ENCODE measurements at regions not wholly inside any gene's neighbourhood (a gene's known extent, or its start where the extent isn't known, plus 50 kb on each side); places are given as distances from the start of the nearest gene placed in this dataset.
"Not testable (repeated sequence)": the region's sequence is repeated elsewhere in the genome, so short reads cannot be mapped to it uniquely, and the experiment has no call there.

GRCh38 chr2:12897181-12897580 is 180.4 kb downstream of the TRIB2 start:
- POLR2A ChIA-PET, result no interaction called here

DNA sequence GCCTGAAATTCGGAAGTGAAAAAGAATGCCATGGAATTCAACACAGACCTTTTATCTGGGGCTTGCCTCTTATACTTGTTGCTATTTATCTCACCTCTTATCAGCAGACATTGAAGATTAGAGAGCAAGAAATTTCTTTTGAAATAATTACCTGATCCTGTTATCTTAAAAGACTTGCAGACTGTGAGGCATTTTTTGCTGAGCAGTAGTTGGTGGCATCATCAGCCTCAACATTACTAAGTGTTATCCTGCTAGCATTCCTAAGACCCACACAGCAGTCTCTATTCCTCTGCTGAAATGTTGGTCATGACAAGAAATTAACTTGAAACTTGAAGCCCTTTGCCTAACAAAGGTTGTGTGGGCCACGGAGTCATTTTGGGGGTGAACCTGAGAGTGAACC is 186.5 kb downstream of the TRIB2 start:
- no peak overlapping the region for H3K4me3 Mint-ChIP-seq
- H3K4me1 Mint-ChIP-seq, result no peaks in the 10 kb centered on the region
- peaks cover 3% of the 10 kb centered on the region for H3K27me3 Mint-ChIP-seq
- CTCF ChIA-PET, result interaction anchor here (0.6 kb wide), 1 partner anchor 25 kb away, joined by 3 read pairs; no protein-coding TSS in a partner anchor
- no peak for DNase-seq
- H3K36me3 Mint-ChIP-seq (ENCODE audit: low read depth), result no peaks in the 10 kb centered on the region
- H3K27ac Mint-ChIP-seq, result no peak overlapping the region
- POLR2A ChIA-PET, result no interaction called here
- no peaks in the 10 kb centered on the region for H3K9me3 Mint-ChIP-seq

More at GRCh38 chr2:12897181-12897580, 180.4 kb downstream of the TRIB2 start:
- Mint-ChIP-seq H3K27ac (peak overlapping the region; percentile 33), H3K9me3 (peaks cover 11% of the 10 kb centered on the region), H3K36me3 (ENCODE audit: low read depth) (peaks cover 2% of the 10 kb centered on the region), H3K27me3 (peaks cover 3% of the 10 kb centered on the region), H3K4me1 (peaks cover 17% of the 10 kb centered on the region), H3K4me3 (no peak overlapping the region)
- CTCF ChIA-PET, result no interaction called here
- peak; percentile 21 for DNase-seq

- CTCF ChIA-PET, result interaction anchor here (0.7 to 1.6 kb wide), 3 partner anchors 11 to 1099 kb away, joined by 3 read pairs; no protein-coding TSS in a partner anchor
- DNase-seq, result no peak
- peaks cover 6% of the 10 kb centered on the region for H3K4me1 Mint-ChIP-seq
- H3K4me3 Mint-ChIP-seq, result no peak overlapping the region
- peaks cover 22% of the 10 kb centered on the region for H3K27me3 Mint-ChIP-seq
- POLR2A ChIA-PET, result no interaction called here
- no peak overlapping the region for H3K27ac Mint-ChIP-seq
- no peaks in the 10 kb centered on the region for H3K36me3 Mint-ChIP-seq (ENCODE audit: low read depth)
- no peaks in the 10 kb centered on the region for H3K9me3 Mint-ChIP-seq
These were observed 193.7 kb downstream of the TRIB2 start for GRCh38 chr2:12910431-12910830.

- H3K4me3 Mint-ChIP-seq, result no peak overlapping the region
- H3K27me3 Mint-ChIP-seq, result peaks cover 30% of the 10 kb centered on the region
- H3K27ac Mint-ChIP-seq, result no peak overlapping the region
- no peak for DNase-seq
- H3K9me3 Mint-ChIP-seq, result no peaks in the 10 kb centered on the region
- ChIA-PET POLR2A (no interaction called here), CTCF (no interaction called here)
- no peaks in the 10 kb centered on the region for H3K4me1 Mint-ChIP-seq
- no peaks in the 10 kb centered on the region for H3K36me3 Mint-ChIP-seq (ENCODE audit: low read depth)
These were observed 199.1 kb downstream of the TRIB2 start for GRCh38 chr2:12915787-12916186.

DNA sequence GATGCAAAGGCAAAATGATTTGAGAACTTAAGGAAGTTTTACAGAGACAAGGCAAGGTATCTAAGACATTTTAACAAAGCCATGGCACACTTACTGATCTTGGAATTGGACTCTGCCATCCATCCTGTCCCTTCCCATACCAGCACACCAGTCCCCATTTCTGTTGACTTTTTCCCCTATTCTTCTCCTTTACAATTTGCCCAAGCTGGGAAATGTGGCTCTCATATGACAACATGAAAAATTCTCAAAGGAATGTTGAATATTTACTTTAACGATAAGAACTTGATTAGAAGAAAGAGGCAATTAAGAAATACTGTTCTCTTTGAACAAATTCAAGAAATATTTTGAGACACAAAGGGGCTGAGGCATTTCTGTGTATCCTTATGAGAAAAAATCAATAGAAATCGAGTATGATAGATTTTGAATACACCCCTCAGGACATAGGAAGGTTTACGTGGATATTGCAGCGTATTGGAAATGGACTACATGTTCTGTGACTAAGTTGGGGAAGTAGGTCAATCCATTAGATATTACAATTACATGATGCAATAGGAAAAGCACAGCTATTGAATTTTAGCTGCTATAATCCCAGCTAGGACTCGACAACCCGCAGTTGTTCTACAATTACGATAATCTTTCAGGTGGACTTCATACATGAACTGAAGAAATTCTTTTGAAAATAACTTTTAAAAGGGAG is 201.6 kb downstream of the TRIB2 start:
- H3K9me3 Mint-ChIP-seq, result no peaks in the 10 kb centered on the region
- ChIA-PET CTCF (no interaction called here), POLR2A (no interaction called here)
- no peak for DNase-seq
- no peak overlapping the region for H3K4me3 Mint-ChIP-seq
- H3K27ac Mint-ChIP-seq, result no peak overlapping the region
- H3K4me1 Mint-ChIP-seq, result no peaks in the 10 kb centered on the region
- no peaks in the 10 kb centered on the region for H3K36me3 Mint-ChIP-seq (ENCODE audit: low read depth)
- H3K27me3 Mint-ChIP-seq, result peaks cover 18% of the 10 kb centered on the region

DNA sequence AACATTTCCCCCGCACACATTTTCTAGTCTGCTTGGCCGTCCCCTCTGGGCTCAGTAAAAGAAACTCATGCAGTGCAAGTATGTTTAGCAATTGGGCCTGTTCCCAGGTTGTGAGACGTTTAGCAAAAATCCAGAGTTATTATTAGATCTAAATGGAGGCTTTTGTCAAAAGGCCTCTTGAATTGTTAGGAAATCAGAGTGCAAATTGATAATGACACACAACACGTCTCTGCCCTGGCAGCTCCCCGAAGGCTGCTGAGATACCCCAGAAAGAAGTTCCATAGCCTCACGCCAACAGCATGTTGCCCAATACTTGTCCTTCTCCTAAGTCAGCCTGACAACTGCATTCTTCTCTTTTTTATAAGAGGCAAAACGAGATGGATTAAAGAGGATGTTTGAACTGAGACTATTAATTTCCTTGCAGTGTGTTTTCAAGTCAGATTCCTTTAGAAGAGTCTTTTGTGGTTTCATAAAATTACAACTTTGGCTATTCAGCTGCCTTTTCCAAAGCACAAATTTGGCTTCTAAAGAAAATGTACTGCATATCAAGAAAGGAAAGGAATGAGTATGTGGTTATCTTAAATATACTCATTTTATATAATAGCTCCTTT is 202.2 kb downstream of the TRIB2 start:
- no peaks in the 10 kb centered on the region for H3K4me1 Mint-ChIP-seq
- ChIA-PET CTCF (interaction anchor here (2.0 kb wide), 1 partner anchor 12 kb away, joined by 6 read pairs; no protein-coding TSS in a partner anchor), POLR2A (no interaction called here)
- H3K27ac Mint-ChIP-seq, result no peak overlapping the region
- DNase-seq, result no peak
- H3K36me3 Mint-ChIP-seq (ENCODE audit: low read depth), result no peaks in the 10 kb centered on the region
- no peak overlapping the region for H3K4me3 Mint-ChIP-seq
- peaks cover 18% of the 10 kb centered on the region for H3K27me3 Mint-ChIP-seq
- H3K9me3 Mint-ChIP-seq, result no peaks in the 10 kb centered on the region

DNA sequence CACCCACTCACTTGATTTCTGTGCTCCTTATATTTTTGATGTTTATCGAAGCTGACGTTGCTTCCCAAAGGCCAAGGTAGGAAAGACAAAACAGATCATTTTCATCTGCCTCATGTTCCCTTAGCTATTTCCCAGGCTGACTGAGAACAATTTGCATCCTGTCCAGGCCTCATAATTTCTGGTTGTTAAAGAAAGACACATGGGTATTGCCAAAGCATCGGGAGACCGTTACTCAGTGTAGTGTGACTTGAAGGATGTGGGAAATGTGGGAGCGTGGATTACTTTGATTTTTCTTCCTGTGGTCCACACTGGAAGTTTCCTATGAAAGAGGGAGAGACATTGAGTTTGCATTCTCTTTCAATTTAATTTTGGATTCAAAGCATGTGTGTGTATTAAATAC is 204.6 kb downstream of the TRIB2 start:
- Mint-ChIP-seq H3K4me1 (no peaks in the 10 kb centered on the region), H3K36me3 (ENCODE audit: low read depth) (no peaks in the 10 kb centered on the region), H3K4me3 (no peak overlapping the region), H3K9me3 (no peaks in the 10 kb centered on the region), H3K27me3 (peaks cover 5% of the 10 kb centered on the region), H3K27ac (no peak overlapping the region)
- ChIA-PET POLR2A (no interaction called here), CTCF (interaction anchor here (2.0 kb wide), 1 partner anchor 10 kb away, joined by 6 read pairs; no protein-coding TSS in a partner anchor)
- no peak for DNase-seq

- no peak overlapping the region for H3K27ac Mint-ChIP-seq
- ChIA-PET POLR2A (no interaction called here), CTCF (no interaction called here)
- H3K27me3 Mint-ChIP-seq, result peaks cover 12% of the 10 kb centered on the region
- DNase-seq, result no peak
- no peaks in the 10 kb centered on the region for H3K36me3 Mint-ChIP-seq (ENCODE audit: low read depth)
- H3K9me3 Mint-ChIP-seq, result no peaks in the 10 kb centered on the region
- peaks cover 8% of the 10 kb centered on the region for H3K4me1 Mint-ChIP-seq
- no peak overlapping the region for H3K4me3 Mint-ChIP-seq
These were observed 207.3 kb downstream of the TRIB2 start for GRCh38 chr2:12923907-12924610.

DNA sequence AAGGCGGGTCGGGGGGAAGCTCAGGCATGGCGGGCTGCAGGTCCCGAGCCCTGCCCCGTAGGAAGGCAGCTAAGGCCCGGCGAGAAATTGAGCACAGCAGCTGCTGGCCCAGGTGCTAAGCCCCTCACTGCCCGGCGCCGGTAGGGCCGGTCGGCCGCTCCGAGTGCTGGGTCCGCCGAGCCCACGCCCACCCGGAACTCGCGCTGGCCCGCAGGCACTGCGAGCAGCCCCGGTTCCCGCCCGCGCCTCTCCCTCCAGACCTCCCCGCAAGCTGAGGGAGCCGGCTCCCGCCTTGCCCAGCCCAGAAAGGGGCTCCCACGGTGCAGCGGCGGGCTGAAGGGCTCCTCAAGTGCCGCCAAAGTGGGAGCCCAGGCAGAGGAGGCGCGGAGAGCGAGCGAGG is 209.9 kb downstream of the TRIB2 start:
- H3K36me3 Mint-ChIP-seq (ENCODE audit: low read depth); H3K4me3 Mint-ChIP-seq; DNase-seq; POLR2A ChIA-PET; H3K9me3 Mint-ChIP-seq; H3K27ac Mint-ChIP-seq: not testable (repeated sequence)
- CTCF ChIA-PET, result interaction anchor here (1.0 kb wide), 1 partner anchor 9 kb away, joined by 3 read pairs; no protein-coding TSS in a partner anchor
- Mint-ChIP-seq H3K27me3 (peaks cover 20% of the 10 kb centered on the region), H3K4me1 (peaks cover 11% of the 10 kb centered on the region)

DNA sequence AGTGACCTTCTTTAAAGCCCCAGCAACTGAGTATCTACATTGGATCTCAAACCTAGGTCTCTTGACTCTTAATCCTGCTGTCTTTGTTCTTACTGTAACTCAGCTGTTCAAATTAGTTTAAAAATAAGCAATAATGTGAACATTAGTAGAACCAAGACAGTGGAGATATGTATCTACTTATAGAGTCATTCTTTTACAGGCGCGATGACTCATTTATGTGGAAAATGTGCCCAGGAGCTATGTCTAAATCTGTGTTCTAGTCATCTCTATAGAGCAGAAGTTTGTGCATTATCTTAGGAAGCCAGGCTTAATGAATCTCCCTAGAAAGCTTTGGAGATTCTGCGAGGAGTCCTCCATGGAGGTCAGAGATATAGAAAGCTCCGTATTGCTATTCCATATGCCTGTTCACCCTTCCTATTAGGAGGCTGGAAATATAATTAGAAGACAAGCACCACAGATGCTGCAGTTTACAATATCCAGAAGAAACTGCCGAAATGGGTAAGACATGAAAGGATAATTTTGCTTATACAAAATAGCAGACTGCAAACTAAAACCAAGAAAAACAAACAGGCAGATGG is 211.6 kb downstream of the TRIB2 start:
- POLR2A ChIA-PET, result no interaction called here

DNA sequence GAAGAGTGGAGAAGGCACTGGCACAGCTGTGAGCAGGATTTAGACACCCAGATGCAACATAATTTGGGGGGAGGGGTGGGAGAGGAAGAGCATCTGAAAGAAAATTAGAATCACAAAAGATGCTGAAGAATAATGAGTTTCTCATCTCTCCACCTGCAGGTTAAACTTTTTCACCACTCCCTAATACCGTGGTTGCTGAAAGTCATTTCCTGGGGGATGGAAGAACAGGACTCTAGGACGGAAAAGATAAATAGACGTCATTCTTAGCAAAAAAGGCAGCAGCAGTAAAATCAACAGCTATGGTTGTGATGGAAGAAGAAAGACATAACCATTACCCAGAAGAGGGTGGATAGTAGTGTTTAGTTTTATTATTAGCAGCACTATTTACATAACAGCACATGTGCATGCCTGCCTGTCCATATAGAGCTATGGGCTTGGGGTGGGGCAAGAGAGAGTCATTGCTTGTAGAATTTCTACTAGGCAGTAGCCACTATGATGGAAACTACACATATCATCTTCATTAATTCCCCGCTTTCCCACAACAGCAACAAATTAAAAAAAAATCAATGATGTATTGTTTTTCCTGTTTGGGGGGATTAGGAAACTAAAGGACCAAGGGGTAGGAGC is 212.2 kb downstream of the TRIB2 start:
- ChIA-PET POLR2A (no interaction called here), CTCF (interaction anchor here (1.1 kb wide), 1 partner anchor 19 kb away, joined by 3 read pairs; no protein-coding TSS in a partner anchor)
- no peak overlapping the region for H3K27ac Mint-ChIP-seq
- peaks cover 26% of the 10 kb centered on the region for H3K27me3 Mint-ChIP-seq
- H3K4me1 Mint-ChIP-seq, result peaks cover 11% of the 10 kb centered on the region
- DNase-seq, result no peak
- no peak overlapping the region for H3K4me3 Mint-ChIP-seq
- no peaks in the 10 kb centered on the region for H3K36me3 Mint-ChIP-seq (ENCODE audit: low read depth)
- no peaks in the 10 kb centered on the region for H3K9me3 Mint-ChIP-seq

More for the DNA sequence above, 211.6 kb downstream of the TRIB2 start:
- Mint-ChIP-seq H3K27ac (no peak overlapping the region), H3K9me3 (no peaks in the 10 kb centered on the region), H3K4me1 (peaks cover 11% of the 10 kb centered on the region), H3K36me3 (ENCODE audit: low read depth) (no peaks in the 10 kb centered on the region), H3K4me3 (no peak overlapping the region), H3K27me3 (peaks cover 26% of the 10 kb centered on the region)
- CTCF ChIA-PET, result interaction anchor here (0.6 kb wide), 1 partner anchor 25 kb away, joined by 3 read pairs; no protein-coding TSS in a partner anchor
- no peak for DNase-seq

DNA sequence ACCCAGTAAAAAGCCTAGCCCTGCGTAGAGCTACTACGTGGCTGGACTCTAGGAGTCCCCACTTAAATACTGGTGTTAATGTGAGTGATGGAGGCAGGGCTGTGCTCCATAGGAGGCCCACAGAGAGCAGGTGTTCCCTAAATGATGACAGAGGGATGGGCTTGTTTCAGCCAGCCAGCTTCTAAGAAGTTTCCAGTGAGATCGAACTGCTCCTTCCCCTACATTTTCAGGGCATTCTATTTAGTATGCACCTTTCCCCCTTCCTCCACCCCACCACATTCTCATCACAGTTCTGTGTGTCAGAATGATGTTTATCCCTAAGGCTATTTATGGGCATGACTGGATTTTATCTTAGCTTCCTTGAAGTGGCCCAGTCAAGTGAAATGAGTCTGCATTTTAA is 213.0 kb downstream of the TRIB2 start:
- CTCF ChIA-PET, result interaction anchor here (1.1 to 1.8 kb wide), 2 partner anchors 19 to 38 kb away, joined by 3 to 4 read pairs; no protein-coding TSS in a partner anchor
- Mint-ChIP-seq H3K27me3 (peaks cover 34% of the 10 kb centered on the region), H3K4me1 (peaks cover 11% of the 10 kb centered on the region), H3K4me3 (no peak overlapping the region), H3K9me3 (no peaks in the 10 kb centered on the region), H3K27ac (no peak overlapping the region), H3K36me3 (ENCODE audit: low read depth) (no peaks in the 10 kb centered on the region)
- POLR2A ChIA-PET, result no interaction called here
- DNase-seq, result no peak

All from activated CD4-positive, alpha-beta T cell treated with anti-CD3 and anti-CD28 coated beads, Interleukin-2, amount 10 ng/mL, durations not matched to agents 7 days and 5 days (primary cell).